IMR-90 (cell line): ENCODE measurements at regions not wholly inside any gene's neighbourhood (a gene's known extent, or its start where the extent isn't known, plus 50 kb on each side); places are given as distances from the start of the nearest gene placed in this dataset.

Source experiments
- BHLHE40 ChIP-seq: fragments of 150-350 bp; IDR thresholded peaks from 2 replicates; pipeline ENCODE4 v1.6.1; 2016; ENCODE audit warnings: mild to moderate bottlenecking, low read depth, low read length
- FOS ChIP-seq: fragments of 150-350 bp; IDR thresholded peaks from 2 replicates; pipeline ENCODE4 v1.6.1; 2016; ENCODE audit warnings: low read depth, low read length
- MAZ ChIP-seq: IDR thresholded peaks from 2 replicates; pipeline ENCODE4 v1.6.1; 2012; ENCODE audit warnings: low read depth, mild to moderate bottlenecking, low read length, improper control_type of control experiment, moderate library complexity, borderline replicate concordance
- MXI1 ChIP-seq: IDR thresholded peaks from 2 replicates; pipeline ENCODE4 v1.6.1; 2012; ENCODE audit warnings: low read depth, mild to moderate bottlenecking, low read length, moderate library complexity, borderline replicate concordance
- POLR2A ChIP-seq: IDR thresholded peaks from 2 replicates; pipeline ENCODE4 v1.6.1; 2012; ENCODE audit warnings: mild to moderate bottlenecking, low read depth, low read length
- RAD21 ChIP-seq: IDR thresholded peaks from 2 replicates; pipeline ENCODE4 v1.6.1; 2012; ENCODE audit warnings: low read length, improper control_type of control experiment
- RCOR1 ChIP-seq: IDR thresholded peaks from 2 replicates; pipeline ENCODE4 v1.6.1; 2012; ENCODE audit warnings: mild to moderate bottlenecking, low read length, improper control_type of control experiment; ENCODE audit not compliant: insufficient replicate concordance
- SMC3 ChIP-seq: fragments of 150-350 bp; IDR thresholded peaks from 2 replicates; pipeline ENCODE4 v1.6.1; 2016; ENCODE audit warnings: low read depth, mild to moderate bottlenecking, antibody characterized with exemption, low read length, moderate library complexity
- TF ChIP-seq, protein P1 (sequence below): conservative IDR thresholded peaks from 2 replicates; pipeline ENCODE4 v1.5.1; 2012; ENCODE audit warnings: mild to moderate bottlenecking, low read depth, low read length, improper control_type of control experiment
- TF ChIP-seq, protein P2 (sequence below): fragments of 150-350 bp; IDR thresholded peaks from 2 replicates; pipeline ENCODE4 v1.6.1; 2017; ENCODE audit warnings: mild to moderate bottlenecking, antibody characterized with exemption, low read length, low read depth

- TF ChIP-seq, protein P1, sequence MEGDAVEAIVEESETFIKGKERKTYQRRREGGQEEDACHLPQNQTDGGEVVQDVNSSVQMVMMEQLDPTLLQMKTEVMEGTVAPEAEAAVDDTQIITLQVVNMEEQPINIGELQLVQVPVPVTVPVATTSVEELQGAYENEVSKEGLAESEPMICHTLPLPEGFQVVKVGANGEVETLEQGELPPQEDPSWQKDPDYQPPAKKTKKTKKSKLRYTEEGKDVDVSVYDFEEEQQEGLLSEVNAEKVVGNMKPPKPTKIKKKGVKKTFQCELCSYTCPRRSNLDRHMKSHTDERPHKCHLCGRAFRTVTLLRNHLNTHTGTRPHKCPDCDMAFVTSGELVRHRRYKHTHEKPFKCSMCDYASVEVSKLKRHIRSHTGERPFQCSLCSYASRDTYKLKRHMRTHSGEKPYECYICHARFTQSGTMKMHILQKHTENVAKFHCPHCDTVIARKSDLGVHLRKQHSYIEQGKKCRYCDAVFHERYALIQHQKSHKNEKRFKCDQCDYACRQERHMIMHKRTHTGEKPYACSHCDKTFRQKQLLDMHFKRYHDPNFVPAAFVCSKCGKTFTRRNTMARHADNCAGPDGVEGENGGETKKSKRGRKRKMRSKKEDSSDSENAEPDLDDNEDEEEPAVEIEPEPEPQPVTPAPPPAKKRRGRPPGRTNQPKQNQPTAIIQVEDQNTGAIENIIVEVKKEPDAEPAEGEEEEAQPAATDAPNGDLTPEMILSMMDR = no peak
- TF ChIP-seq BHLHE40 = no peak
- TF ChIP-seq POLR2A = no peak
- TF ChIP-seq SMC3 = no peak
- TF ChIP-seq FOS = no peak
- TF ChIP-seq MXI1 = no peak
- TF ChIP-seq, protein P2, sequence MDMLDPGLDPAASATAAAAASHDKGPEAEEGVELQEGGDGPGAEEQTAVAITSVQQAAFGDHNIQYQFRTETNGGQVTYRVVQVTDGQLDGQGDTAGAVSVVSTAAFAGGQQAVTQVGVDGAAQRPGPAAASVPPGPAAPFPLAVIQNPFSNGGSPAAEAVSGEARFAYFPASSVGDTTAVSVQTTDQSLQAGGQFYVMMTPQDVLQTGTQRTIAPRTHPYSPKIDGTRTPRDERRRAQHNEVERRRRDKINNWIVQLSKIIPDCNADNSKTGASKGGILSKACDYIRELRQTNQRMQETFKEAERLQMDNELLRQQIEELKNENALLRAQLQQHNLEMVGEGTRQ = no peak
- no peak for TF ChIP-seq RCOR1
- no peak for TF ChIP-seq RAD21
- TF ChIP-seq MAZ = no peak
These were observed 84.8 kb downstream of the RTL3 start for GRCh38 chrX:78574306-78574705.
